ENCODE measurements at regions not wholly inside any gene's neighbourhood (a gene's known extent, or its start where the extent isn't known, plus 50 kb on each side); places are given as distances from the start of the nearest gene placed in this dataset.
"Not testable (repeated sequence)": the region's sequence is repeated elsewhere in the genome, so short reads cannot be mapped to it uniquely, and the experiment has no call there.

DNA sequence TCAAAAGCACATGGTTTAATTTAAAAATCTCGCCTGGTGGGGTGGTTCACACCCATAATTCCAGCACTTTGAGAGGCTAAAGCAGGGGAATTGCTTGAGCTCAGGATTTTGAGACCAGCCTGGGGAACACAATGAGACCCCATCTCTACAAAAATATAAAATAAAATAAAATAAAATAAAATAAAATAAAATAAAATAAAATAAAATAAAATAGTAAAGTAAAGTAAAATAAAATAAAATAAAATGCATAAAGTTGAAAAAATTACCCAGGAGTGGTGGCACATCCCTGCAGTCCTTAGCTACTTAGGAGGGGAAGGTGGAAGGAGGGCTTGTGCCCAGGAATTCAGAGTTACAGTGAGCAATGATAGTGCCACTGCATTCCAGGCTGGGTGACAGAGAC is 88.7 kb upstream of the MS4A8 start:
- 44 to 60% (median 58%) methylated on average over 1 of the region's 1 CpG for WGBS, 4 donors

DNA sequence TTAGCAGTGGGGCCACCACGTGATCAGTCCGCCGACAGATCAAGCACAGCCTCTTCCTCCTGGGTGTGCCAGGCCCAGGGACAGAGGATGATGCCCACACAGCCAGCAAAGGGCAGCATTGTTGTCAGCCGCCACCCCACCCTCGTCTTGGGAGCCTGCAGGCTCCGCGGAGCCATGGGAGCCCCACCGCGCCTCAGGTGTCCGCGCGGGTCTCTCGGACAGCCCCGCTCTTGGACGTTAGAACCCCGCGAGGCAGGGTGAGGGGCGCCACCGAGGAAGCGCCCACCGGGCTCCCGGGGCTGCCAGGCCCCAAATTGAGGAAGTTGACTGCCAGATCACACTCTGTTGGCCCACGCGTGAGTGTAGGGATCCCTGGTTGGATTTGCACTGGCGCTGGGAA is 83.9 kb upstream of the MS4A8 start:
- no peak overlapping the region for H3K4me3 ChIP-seq
- H3K27ac ChIP-seq, result no peak overlapping the region
- H3K27me3 ChIP-seq, result peaks cover 7% of the 10 kb centered on the region
- intact Hi-C loops (cut with DNase I), result loop anchor here (5.0 kb wide), 2 partner anchors 253 to 348 kb away; no protein-coding TSS in a partner anchor
- TF ChIP-seq POLR2A (IDR thresholded peaks at IDR 0.05), result no peak
- TF ChIP-seq CTCF (IDR thresholded peaks at IDR 0.05), result no peak
- WGBS, 4 donors, result 73 to 84% (median 82%) methylated on average over 6 to 25 of the region's 25 CpGs
- H3K4me1 ChIP-seq (replicated peaks in 1 of 2), result no peaks in the 10 kb centered on the region
- H3K36me3 ChIP-seq (replicated peaks in 1 of 2), result no peaks in the 10 kb centered on the region
- no peaks in the 10 kb centered on the region for H3K9me3 ChIP-seq (replicated peaks in 1 of 3)
- DNase-seq, result no peak

More for the DNA sequence above, 88.7 kb upstream of the MS4A8 start:
- no peaks in the 10 kb centered on the region for H3K36me3 ChIP-seq (replicated peaks in 1 of 2)
- peaks cover 7% of the 10 kb centered on the region for H3K27me3 ChIP-seq
- no peaks in the 10 kb centered on the region for H3K9me3 ChIP-seq (replicated peaks in 1 of 3)
- no peak overlapping the region for H3K4me3 ChIP-seq
- intact Hi-C loops (cut with DNase I), result no loop called here
- no peaks in the 10 kb centered on the region for H3K4me1 ChIP-seq (replicated peaks in 1 of 2)
- H3K27ac ChIP-seq, result no peak overlapping the region
- TF ChIP-seq CTCF (IDR thresholded peaks at IDR 0.05) (no peak), POLR2A (IDR thresholded peaks at IDR 0.05) (no peak)
- DNase-seq, result no peak

- H3K4me1 ChIP-seq (replicated peaks in 1 of 2); H3K27me3 ChIP-seq; intact Hi-C loops (cut with DNase I); H3K27ac ChIP-seq; H3K9me3 ChIP-seq (replicated peaks in 1 of 3); H3K36me3 ChIP-seq (replicated peaks in 1 of 2); DNase-seq; H3K4me3 ChIP-seq: not testable (repeated sequence)
- 60 to 93% (median 86%) methylated on average over 2 to 26 of the region's 30 CpGs for WGBS, 4 donors
Observed at GRCh38 chr11:60621940-60622339, 77.5 kb upstream of the MS4A8 start.

DNA sequence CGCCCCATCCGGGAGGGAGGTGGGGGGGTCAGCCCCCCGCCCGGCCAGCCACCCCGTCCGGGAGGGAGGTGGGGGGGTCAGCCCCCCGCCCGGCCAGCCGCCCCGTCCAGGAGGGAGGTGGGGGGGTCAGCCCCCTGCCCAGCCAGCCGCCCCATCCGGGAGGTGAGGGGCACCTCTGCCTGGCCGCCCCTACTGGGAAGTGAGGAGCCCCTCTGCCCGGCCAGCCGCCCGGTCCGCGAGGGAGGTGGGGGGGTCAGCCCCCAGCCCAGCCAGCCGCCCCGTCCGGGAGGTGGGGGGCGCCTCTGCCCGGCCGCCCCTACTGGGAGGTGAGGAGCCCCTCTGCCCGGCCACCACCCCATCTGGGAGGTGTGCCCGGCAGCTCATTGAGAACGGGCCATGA is 76.6 kb upstream of the MS4A8 start:
- intact Hi-C loops (cut with DNase I); H3K27ac ChIP-seq: not testable (repeated sequence)
- 93% methylated on average over 3 to 18 of the region's 27 CpGs for WGBS, 4 donors

DNA sequence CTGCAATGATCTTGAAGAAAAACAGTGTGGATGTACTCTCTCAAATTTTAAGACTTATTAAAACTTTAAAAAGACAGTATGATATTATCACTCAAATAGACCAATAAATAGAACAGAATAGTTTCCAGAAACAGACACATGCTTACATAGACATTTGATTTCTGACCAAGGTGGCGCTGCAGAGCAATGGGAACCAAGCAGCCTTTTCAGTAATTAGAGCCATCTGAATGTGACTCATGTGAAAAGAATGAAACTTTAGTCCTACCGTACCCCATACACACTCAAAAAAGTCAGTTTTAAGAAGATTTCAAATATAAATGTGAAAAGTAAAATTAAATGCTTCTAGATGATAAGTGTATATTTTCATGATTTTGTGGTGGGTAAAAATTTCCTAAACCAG is 74.2 kb upstream of the MS4A8 start:
- intact Hi-C loops (cut with DNase I), result no loop called here
- Histone ChIP-seq H3K36me3 (replicated peaks in 1 of 2) (no peaks in the 10 kb centered on the region), H3K9me3 (replicated peaks in 1 of 3) (no peaks in the 10 kb centered on the region), H3K4me3 (no peak overlapping the region), H3K4me1 (replicated peaks in 1 of 2) (no peaks in the 10 kb centered on the region), H3K27ac (no peak overlapping the region), H3K27me3 (no peaks in the 10 kb centered on the region)
- peak in 5 of 7 donors; percentile 12 to 56 (median 47) for DNase-seq
- TF ChIP-seq CTCF (IDR thresholded peaks at IDR 0.05), result peak in 4 of 6 experiments; percentile 5 to 28 (median 14)
- no peak for TF ChIP-seq POLR2A (IDR thresholded peaks at IDR 0.05)
- 29 to 45% (median 32%) methylated on average over 2 of the region's 2 CpGs for WGBS, 4 donors

More for the DNA sequence above, 76.6 kb upstream of the MS4A8 start:
- not testable (repeated sequence) for H3K9me3 ChIP-seq (replicated peaks in 1 of 3); DNase-seq; H3K4me3 ChIP-seq; H3K27me3 ChIP-seq; H3K36me3 ChIP-seq (replicated peaks in 1 of 2); H3K4me1 ChIP-seq (replicated peaks in 1 of 2)
